Ectodermal cell (in vitro differentiated cells): ENCODE measurements at regions not wholly inside any gene's neighbourhood (a gene's known extent, or its start where the extent isn't known, plus 50 kb on each side); places are given as distances from the start of the nearest gene placed in this dataset.
A peak's percentile ranks its signal among the peaks of the same experiment; 100 is the strongest.

ENCODE experiments used
- H3K27ac ChIP-seq: 2 replicates; pipeline ENCODE4 v1.7.0; 2013; ENCODE audit warnings: mild to moderate bottlenecking, low read depth, low read length; ENCODE audit not compliant: insufficient read depth, poor library complexity, severe bottlenecking
- H3K27me3 ChIP-seq: 2 replicates; pipeline ENCODE4 v1.7.0; 2013; ENCODE audit warnings: mild to moderate bottlenecking, low read length; ENCODE audit not compliant: insufficient read depth, control insufficient read depth, poor library complexity, severe bottlenecking
- H3K36me3 ChIP-seq: one replicate; pipeline ENCODE4 v1.7.0; 2013; ENCODE audit warnings: low read length; ENCODE audit not compliant: control insufficient read depth, insufficient read depth
- H3K4me1 ChIP-seq: one replicate; pipeline ENCODE4 v1.7.0; 2013; ENCODE audit warnings: low read length; ENCODE audit not compliant: control insufficient read depth, insufficient read depth
- H3K4me3 ChIP-seq: 2 replicates; pipeline ENCODE4 v1.7.0; 2013; ENCODE audit warnings: low read depth, low read length, control low read depth; ENCODE audit not compliant: insufficient read depth
- H3K9me3 ChIP-seq: 2 replicates; pipeline ENCODE4 v1.7.0; 2013; ENCODE audit warnings: mild to moderate bottlenecking, low read length, moderate library complexity; ENCODE audit not compliant: control insufficient read depth
- WGBS, 2 experiments: methylation state at CpG; one replicate each; pipeline ENCODE4 v1.1.7; 2013; ENCODE audit warnings: missing lambda C conversion rate in 2 of 2; 5-methylcytosine and 5-hydroxymethylcytosine counted together

- H3K27ac ChIP-seq, result no peak overlapping the region
- H3K36me3 ChIP-seq, result no peaks in the 10 kb centered on the region
- no peak overlapping the region for H3K4me3 ChIP-seq
- H3K4me1 ChIP-seq, result peaks cover 51% of the 10 kb centered on the region
- WGBS, 2 experiments, result 79 to 83% methylated on average over 11 of the region's 11 CpGs
- peaks cover 25% of the 10 kb centered on the region for H3K27me3 ChIP-seq
- H3K9me3 ChIP-seq, result no peaks in the 10 kb centered on the region
Measured at GRCh38 chr9:129490583-129491486, 130.1 kb downstream of the C9orf50 start.

GRCh38 chr9:129489838-129490582 lies 130.9 kb downstream of the C9orf50 start:
- Histone ChIP-seq H3K27ac (no peak overlapping the region), H3K4me3 (no peak overlapping the region)

GRCh38 chr9:129487658-129488483 lies 133.0 kb downstream of the C9orf50 start:
- Histone ChIP-seq H3K27ac (peak overlapping the region; percentile 20), H3K9me3 (no peaks in the 10 kb centered on the region), H3K27me3 (peaks cover 20% of the 10 kb centered on the region), H3K4me3 (peak overlapping the region; percentile 25), H3K36me3 (no peaks in the 10 kb centered on the region), H3K4me1 (peaks cover 40% of the 10 kb centered on the region)
- 18 to 20% methylated on average over 45 to 46 of the region's 46 CpGs for WGBS, 2 experiments

More at GRCh38 chr9:129489838-129490582, 130.9 kb downstream of the C9orf50 start:
- Histone ChIP-seq H3K4me1 (peaks cover 43% of the 10 kb centered on the region), H3K27me3 (peaks cover 21% of the 10 kb centered on the region), H3K9me3 (no peaks in the 10 kb centered on the region), H3K36me3 (no peaks in the 10 kb centered on the region)
- WGBS, 2 experiments, result 82% methylated on average over 15 of the region's 15 CpGs

GRCh38 chr9:129486756-129487657 lies 133.9 kb downstream of the C9orf50 start:
- Histone ChIP-seq H3K4me1 (peaks cover 42% of the 10 kb centered on the region), H3K4me3 (no peak overlapping the region), H3K9me3 (no peaks in the 10 kb centered on the region), H3K27ac (no peak overlapping the region), H3K36me3 (no peaks in the 10 kb centered on the region), H3K27me3 (peaks cover 20% of the 10 kb centered on the region)
- 73 to 77% methylated on average over 13 of the region's 13 CpGs for WGBS, 2 experiments

GRCh38 chr9:129485145-129485774 lies 135.6 kb downstream of the C9orf50 start:
- Histone ChIP-seq H3K4me1 (peaks cover 55% of the 10 kb centered on the region), H3K9me3 (no peaks in the 10 kb centered on the region), H3K27me3 (peaks cover 20% of the 10 kb centered on the region), H3K36me3 (no peaks in the 10 kb centered on the region), H3K4me3 (no peak overlapping the region), H3K27ac (no peak overlapping the region)
- 76 to 78% methylated on average over 9 of the region's 9 CpGs for WGBS, 2 experiments

- 88 to 93% methylated on average over 11 of the region's 11 CpGs for WGBS, 2 experiments
- Histone ChIP-seq H3K27ac (no peak overlapping the region), H3K9me3 (no peaks in the 10 kb centered on the region), H3K4me3 (no peak overlapping the region), H3K36me3 (no peaks in the 10 kb centered on the region), H3K27me3 (peaks cover 15% of the 10 kb centered on the region), H3K4me1 (peaks cover 51% of the 10 kb centered on the region)
Measured at GRCh38 chr9:129484352-129485000, 136.4 kb downstream of the C9orf50 start.

- H3K9me3 ChIP-seq, result no peaks in the 10 kb centered on the region
- peaks cover 8% of the 10 kb centered on the region for H3K27me3 ChIP-seq
- peak overlapping the region; percentile 41 for H3K4me3 ChIP-seq
- peak overlapping the region; percentile 73 for H3K27ac ChIP-seq
- WGBS, 2 experiments, result 31 to 35% methylated on average over 34 of the region's 34 CpGs
- no peaks in the 10 kb centered on the region for H3K36me3 ChIP-seq
- peaks cover 51% of the 10 kb centered on the region for H3K4me1 ChIP-seq
Measured at GRCh38 chr9:129483415-129484351, 137.2 kb downstream of the C9orf50 start.
